Muscle of arm (tissue), 1 donor: ENCODE measurements at regions not wholly inside any gene's neighbourhood (a gene's known extent, or its start where the extent isn't known, plus 50 kb on each side); places are given as distances from the start of the nearest gene placed in this dataset.
A peak's percentile ranks its signal among the peaks of the same experiment; 100 is the strongest.

Source experiments
- DNase-seq: peaks from one replicate; pipeline ENCODE4 v3.0.0-alpha.2; 2013

DNA sequence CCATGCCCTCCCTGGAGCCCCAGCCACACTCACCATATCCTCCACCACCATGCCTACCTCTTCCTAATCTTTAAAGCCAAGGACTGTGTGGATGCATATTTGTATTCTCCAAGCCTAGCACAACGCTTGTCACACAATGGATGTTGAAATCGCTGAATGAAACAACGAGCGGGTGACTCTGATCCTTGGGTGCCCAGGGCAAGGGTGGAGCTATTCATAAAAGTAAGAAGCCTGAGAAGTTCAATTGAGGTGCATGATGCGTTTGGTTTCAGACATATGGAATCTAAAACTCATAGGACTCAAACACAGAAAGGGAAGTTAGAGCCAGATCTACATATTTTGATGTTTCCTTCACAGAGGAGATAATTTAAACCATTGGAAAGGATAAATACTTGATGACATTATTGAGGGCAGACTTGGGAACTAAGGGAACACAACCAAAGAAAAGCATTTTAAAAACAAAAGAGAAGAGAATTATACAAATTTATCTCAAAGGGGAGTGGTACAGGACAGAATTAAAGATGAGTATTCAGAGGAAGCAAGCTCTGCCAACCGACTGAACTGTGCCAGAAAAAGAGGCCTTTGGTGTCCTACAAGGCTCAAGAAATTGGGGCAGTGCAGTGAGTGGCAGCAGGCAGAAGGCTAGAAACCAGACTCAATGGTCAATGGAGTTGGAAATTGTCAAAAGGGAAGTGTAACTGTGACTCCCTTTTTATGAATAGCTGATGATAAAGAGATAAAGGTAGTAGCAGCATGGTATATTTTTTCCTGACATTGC lies 200.6 kb upstream of the NCKAP5 start:
- DNase-seq: no peak

DNA sequence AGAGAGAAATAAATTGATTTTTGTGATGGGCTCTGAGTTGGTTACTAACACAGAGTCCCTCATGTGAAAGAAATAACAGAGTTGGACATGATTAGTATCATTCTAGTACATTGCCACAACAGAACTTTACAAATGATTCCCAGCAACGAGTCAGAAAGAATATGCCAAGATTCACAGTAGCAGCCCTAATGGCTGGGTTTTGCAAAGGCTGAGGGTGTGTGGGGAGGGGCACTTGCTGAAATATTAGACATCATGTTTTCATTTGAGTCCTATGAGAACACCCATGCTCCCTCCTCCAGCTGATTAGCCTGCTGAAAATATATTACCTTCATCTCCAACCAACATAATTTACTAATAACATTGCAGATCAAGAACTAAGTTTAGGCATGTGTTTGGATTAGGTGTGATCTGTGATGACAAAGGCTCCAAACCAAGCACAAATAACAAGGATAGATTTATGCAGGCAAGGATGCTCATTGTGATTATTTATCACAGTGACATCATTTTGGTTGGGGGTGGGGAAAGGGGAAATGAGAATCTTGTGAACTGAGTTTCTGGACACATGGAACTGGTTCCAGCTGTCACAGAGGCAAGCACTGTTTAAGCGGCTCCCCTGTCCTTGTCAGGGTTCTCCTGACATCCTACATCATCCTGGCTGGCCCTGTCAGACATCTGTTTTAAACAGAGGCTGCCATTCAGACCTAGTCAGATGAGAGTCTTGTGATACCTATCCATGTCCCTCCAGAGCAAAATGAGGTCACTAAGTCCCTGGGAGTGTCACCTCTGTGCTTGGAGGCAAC lies 205.8 kb upstream of the NCKAP5 start:
- no peak for DNase-seq

DNA sequence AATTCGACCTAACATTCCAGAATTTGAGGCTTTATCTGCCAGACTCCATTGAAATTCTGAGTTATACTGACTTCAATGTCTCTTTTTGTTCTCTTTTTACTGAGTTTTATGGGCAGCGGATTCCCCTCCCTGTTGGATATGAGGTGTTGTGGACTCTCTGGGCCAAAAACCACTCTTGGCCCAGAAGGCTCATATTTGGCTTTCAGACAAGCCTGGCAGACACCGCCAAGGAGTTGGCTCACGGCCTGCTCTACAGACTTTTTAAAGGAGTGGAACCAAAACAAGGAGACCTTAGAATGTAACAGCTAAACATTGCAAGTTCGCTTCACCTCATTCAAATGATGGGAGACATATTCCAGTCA lies 206.4 kb upstream of the NCKAP5 start:
- peak; percentile 54 for DNase-seq

DNA sequence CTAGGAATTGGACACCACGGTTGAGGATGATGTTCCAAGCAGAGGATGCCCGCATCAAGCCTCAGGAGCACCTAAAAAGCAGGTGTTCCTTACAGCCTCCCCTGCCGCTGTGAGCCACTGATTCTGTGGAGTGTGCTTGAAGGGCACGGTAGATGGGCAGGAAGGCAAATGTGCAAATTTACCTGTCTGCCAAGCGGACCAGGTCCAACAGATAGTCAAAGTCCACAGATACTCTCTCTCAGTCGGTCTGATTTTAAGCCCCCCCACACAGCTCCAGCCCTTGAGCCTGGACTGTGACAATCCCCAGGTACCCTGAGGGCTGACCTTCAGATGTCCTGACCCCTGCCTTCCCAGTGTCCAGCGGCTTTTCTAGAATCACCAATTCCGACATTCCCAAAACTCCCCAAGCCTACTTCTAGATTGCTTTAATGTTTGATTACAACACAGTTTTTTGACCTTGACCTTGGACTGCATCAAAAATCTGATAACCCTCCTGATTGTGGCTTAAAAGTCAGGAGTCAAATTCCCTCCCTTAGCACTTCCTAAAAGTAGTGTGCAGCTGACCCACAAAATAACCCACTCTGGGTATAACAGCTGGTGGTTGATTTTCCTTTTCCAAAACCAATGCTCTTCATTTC lies 208.8 kb upstream of the NCKAP5 start:
- DNase-seq: no peak

DNA sequence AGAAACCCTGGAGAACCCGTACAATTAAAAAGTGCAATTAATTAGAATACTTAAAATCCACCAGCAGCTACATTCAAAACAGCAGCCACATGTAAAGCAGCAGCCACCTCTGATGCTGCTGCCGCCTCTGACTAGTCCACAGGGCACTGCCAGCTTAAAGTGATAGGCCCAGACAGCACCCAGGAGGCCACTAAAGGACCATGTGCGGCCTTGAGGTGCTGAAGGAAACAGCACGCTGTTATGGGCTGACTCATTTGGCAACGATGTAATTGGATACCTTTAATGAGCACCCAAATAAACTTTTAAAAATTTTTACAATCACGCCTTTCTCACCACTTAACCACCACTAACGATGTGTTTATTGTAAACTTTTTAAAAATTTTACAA lies 209.3 kb upstream of the NCKAP5 start:
- DNase-seq: no peak

DNA sequence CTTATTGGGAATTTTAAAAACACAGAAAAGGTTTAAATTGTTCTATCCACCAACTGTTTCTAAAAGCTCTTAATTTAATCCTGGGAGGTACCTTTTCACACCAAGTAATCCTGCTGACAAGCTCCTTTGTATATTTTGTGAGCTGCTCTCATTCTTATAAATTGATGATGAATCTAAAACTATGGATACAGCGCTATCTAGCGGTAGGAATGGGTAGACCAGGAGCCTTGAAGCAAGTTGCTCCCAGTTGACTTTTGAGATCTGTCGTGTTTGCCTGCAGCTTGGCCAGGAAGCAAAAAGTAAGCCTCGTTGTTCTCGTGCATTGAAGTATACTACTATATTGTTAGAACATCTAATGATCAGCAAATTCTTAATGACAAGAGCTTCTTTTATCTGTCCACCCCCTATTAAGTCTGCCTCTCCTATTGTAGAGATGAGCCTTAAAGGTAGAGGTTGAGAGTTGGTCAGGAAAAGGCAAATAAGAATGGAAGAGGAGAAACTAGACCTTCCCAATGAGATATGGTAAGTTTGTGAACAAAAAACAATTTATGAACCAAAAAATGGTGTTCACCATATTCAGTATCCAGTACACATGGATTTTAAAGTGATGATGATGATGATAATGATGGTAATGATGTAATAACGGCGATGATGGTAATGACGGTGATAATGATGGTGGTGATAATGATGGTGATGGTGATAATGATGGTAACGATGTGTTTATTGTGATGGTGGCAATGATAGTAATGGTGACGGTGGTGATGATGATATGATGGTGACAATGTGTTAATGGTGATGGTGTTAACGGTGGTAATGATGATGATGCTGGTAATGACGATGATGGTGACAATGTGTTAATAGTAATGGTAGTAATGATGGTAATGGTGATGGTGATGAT lies 212.1 kb upstream of the NCKAP5 start:
- DNase-seq: peak; percentile 82

DNA sequence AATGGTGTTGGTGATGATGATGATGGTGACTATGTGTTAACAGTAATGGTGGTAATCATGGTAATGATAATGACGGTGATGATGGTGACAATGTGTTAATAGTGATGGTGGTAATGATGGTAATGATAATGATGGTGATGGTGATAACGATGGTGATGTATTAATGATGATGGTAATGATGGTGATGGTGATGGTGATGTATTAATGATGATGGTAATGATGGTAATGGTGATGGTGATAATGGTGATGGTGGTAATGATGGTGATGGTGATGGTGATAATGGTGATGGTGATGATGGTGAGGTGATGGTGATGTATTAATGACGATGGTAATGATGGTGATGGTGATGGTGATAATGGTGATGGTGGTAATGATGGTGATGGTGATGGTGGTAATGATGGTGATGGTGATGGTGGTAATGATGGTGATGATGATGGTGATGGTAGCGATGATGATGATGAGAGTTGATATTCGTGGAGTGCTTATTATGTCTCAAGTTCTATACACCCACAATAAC lies 212.8 kb upstream of the NCKAP5 start:
- no peak for DNase-seq

DNA sequence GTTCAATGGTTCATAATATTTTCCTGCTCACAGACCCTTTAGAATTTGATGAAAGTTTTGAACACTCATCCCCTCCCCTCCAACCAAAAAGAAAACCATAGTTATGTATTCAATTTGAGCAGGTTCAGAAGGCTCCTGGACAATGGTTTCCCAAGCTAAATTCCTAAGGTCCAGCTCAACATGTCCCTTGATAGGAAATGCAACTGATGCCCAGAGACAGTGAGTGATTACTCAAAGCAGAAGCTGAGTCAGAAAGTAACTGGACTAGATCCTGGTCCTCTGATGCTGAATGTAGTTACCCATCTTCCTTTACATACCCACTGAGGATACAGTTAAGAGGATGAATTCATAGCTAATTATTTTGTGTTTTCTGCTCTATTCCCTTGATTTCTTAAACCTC lies 218.9 kb upstream of the NCKAP5 start:
- DNase-seq: no peak

DNA sequence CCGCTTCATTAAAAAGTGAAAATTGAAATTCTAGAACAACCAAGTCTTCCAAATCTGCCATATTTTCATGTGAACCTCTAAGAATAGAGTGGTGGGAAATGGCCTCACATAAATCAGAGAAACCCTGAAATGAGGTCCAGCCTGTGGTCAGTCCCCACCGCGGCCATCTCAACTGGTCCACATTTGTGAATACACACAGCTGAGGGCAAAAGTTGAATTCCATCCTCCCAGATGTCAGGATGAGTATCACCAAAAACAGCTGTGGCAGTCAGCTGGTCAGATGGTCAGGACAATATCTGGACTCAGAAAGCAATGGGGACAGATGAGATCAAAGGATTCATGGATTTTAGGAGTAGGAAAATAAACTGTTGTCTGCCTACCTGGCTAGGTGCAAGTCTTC lies 219.4 kb upstream of the NCKAP5 start:
- DNase-seq: no peak

DNA sequence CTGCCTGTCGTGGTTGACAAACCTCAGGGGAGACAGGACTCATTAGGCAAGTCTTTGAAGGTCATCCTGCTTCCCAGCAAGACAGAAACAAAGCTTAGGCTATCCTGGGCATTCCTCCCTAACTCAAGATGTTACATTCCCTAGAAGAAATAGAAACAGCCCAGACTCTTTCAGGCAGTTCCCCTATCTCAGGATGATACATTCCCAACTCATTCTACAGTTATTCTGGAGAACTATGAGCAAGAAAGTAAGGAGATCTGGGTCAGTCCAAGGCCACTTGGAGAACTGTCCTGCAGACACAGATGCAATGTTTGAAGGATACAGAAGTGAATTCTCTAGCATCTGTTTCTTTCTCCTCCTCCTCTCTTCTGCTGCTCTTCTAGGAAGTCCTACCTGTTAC lies 220.1 kb upstream of the NCKAP5 start:
- DNase-seq: no peak

DNA sequence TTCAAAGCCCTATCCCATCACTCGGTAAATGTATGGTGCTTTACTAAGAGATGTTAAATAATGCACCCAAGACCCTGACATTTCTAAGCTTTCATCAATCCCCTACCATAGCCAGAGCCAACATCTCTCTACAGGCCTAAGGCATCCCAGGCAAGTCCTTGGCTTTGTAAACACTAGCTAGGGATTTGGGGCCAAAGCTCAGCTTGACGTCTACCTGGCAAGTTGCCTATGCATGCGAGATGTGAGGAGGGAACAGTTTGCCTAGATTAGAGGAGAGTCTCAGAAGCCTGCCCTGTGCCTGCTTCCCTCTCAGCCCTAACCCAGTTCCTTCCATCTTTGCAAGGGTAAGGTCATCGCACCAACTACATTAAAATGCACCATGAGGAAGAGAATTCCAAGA lies 221.5 kb upstream of the NCKAP5 start:
- no peak for DNase-seq

DNA sequence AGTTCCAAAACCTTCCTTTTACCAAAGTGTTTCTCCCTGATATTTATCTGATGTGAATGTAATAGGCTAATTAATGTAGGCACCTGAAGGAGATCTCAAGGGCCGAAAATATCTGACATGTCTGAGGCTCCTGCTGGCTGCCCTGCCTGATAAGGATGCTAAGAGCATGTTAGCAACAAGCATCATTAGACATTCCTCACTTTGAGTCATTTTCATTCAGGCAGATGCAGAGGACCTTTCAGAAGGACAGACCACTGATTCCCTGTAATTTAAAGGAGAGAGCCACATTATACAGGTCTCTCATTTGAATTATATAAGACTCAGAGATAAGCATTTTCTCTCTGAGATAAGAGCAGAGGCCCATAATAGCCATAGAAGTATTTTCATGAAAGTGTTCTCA lies 222.4 kb upstream of the NCKAP5 start:
- DNase-seq: no peak

DNA sequence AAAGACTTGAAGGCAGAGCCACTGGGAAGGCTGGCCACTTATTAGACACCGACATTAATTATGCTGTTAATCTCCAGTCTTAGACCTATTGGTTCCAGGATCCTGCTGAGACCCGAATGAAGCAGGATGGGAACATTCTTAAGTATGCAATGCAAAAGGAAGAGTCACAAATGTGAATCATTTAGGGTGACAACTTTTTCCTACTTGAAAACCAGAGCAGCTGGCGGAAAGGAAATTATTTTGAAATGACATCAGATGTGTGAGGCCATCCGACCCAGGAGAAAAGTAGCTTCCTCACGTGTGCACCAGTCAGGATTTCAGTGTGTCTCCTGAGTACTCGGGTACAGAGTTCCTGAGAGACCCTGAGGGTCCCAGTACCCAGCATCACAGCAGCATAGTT lies 222.9 kb upstream of the NCKAP5 start:
- no peak for DNase-seq

DNA sequence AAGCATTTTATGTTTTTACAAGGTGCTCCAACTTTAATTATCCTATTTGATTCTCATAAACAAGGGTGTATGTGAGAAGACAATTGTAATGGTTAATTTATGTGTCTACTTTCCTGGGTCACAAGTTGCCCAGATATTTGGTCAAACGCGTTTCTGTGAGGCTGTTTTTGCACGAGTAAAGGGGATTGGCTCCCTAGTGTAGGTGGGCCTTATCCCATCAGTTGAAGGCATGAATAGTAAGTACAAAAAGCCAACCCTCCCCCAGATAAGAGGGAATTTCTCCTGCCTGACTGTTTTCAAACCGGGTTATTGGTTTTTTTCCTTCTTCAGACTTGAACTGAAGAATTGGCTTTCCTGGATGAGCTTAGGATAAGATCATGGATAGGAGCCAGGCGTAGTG lies 224.0 kb upstream of the NCKAP5 start:
- DNase-seq: no peak

DNA sequence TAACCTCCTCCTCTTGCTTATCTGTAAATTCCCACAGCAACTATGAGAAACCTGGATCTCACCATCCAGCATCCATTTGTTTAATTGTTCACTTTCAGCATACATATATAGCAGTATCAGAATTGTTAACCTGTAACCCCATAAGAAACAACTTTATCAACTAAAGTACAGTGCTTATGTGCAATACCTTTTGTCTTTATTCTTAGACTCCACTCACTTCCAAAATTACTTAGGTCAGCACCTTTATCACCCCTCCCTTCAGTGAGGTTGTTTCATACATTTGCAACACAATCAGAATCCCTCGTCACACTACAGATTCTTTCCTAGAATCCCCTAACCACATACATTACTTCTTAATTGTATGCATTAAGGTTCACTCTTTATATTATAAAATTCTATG lies 225.9 kb upstream of the NCKAP5 start:
- no peak for DNase-seq

DNA sequence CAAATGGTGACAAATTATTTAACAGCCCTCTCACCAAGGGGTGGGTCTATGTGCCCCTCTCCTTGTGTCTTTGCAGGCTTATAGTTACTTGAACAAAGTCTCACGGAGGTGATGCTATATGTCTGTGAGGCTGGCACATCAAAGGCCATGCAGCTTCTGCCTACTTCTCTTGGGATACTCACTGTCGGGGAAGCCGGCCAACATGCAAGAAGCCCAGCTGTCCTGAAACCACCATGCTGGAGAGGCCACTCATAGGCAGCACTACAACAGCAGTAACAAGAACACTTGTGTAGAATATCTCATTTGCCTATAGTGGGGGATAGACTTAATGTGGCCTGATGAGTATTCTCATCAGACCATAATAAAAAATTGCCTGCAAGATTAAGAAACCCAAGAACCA lies 233.7 kb upstream of the NCKAP5 start:
- no peak for DNase-seq

DNA sequence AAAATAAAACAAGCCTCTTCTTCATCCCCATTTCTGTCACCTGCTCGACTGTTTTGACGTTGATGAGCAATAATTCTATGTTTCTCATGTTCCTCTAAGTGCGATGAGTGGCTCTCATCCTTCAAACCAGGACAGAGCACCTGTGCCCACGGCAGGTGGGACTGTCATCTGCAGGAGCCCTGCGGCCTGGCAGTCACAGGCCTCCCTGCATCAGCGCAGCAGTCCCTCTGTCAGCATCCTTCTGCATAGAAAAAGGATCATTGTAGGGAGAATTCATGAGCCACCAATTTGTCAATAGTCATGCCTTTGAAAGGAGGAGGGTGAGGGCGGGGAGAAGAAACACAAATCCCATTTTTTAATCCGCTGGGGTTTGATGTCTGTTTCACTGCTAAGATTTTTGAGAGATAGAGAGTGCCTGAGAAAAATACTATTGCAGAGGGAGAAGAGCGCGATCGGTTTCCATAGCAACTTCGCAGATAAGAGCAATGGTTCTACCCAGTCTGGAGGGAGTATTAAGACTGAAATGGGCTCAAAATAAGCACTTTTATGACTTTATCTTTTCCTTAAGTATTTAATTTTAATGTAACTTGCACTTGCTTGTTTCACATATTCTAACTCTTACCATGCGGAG lies 234.3 kb upstream of the NCKAP5 start:
- no peak for DNase-seq

DNA sequence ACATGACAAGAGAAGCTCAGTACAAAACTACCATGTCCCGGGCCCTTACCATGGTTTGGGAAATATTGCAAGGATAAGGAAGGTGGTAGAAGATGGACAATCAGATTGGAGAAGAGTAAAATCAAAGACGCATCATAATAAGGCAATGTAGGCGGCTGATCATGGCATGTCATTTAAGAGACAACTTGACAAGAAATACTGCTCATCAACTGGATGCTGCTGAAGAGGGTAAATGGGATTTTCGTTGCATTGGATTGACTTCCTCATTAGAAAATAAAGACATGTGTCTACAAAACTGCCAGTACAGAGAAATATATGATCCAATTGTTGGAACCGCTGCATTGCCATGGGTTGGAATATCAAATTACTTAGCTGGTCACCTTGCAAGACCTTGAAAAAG lies 238.3 kb upstream of the NCKAP5 start:
- no peak for DNase-seq

DNA sequence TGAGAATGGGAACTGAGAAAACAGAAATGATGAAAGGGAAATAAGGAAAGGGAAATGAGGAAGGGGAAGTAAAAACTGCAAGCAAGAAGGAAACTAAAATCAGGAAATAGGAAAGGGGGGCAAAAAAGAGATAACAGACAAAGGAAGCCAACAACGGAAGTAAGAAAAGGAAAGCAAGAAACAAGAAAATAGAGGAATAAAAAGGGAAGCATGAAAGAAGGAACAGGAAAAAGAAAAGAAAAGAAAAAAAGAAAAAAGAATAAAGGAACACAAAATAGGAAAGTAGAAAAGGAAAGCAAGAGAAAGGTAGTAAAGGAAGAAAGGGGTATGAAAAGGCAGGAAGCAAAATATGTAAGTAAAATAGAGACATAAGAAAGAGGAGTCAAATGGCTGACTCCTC lies 241.2 kb upstream of the NCKAP5 start:
- DNase-seq: no peak

DNA sequence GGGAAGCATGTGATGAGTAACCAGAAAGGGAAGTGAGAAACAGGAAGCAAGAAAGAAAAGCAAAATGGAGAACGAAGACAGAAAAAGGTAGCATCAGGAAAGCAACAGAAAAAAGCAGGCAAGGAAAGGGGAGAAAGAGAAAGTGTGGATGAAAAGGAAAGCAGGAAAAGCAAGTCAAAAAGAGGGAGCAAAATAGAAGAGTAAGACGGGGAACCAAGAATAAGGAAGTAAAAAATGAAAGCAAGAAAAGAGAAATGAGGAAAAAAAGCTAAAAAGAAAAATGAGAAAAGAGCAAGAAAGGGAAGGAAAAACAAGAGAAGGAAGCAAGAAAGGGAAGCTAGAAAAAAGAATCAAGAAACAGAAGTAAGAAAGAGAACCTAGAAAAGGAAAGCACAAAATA lies 242.3 kb upstream of the NCKAP5 start:
- no peak for DNase-seq

DNA sequence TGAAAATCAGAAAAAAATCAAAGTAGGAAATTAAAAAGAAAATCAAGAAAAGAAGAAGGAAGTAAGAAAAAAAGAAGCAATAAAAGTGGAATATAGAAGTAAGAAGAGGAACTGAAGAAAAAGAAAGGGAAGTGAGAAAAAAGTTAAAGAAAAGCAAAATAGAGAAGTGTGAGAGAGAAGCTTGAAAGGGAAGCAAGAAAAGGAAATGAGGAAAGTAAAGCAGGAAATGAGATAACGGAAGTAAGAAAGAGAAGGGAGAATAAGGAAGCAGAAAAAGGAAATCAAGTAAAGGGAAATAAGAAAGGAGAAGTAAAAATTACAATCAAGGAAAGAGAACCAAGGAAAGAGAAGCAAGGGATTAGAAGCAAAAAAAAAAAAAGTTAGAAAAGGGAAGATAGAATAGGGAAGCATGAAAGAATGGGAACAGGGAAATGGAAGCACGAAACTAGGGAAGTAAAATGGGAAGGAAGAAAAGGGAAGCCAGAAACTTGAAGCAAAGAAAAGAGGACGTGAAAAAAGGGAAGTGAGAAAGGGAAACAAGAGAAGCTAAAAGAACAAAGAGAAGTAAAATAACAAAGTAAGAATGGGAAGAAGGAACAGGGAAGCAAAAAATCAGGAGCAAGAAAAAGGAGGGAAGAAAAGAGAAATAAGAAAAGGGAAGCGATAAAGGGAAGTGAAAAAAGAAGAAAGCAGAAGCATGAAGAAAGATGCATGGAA lies 243.3 kb upstream of the NCKAP5 start:
- no peak for DNase-seq
